ENCODE measurements at regions not wholly inside any gene's neighbourhood (a gene's known extent, or its start where the extent isn't known, plus 50 kb on each side); places are given as distances from the start of the nearest gene placed in this dataset.

- H3K9ac ChIP-seq (ENCODE audit: extremely low read depth, low read length, poor library complexity, severe bottlenecking): no peak overlapping the region
- whole genome bisulfite sequencing, 2 experiments (ENCODE audit: insufficient coverage in 1 of 2, insufficient read length in 1 of 2): 95 to 100% methylated on average over 1 to 2 of the region's 2 CpGs
- H3K9me3 ChIP-seq (ENCODE audit: control insufficient read depth, low read length): no peaks in the 10 kb centered on the region
- Mint-ChIP-seq H3K27ac (no peak overlapping the region), H3K36me3 (ENCODE audit: low read depth) (no peaks in the 10 kb centered on the region), H3K4me1 (no peaks in the 10 kb centered on the region), H3K4me3 (no peak overlapping the region), H3K27me3 (ENCODE audit: insufficient read depth) (peaks cover 10% of the 10 kb centered on the region), H3K9me3 (no peaks in the 10 kb centered on the region)
- no peaks in the 10 kb centered on the region for H3K4me1 ChIP-seq (ENCODE audit: control insufficient read depth, insufficient read depth, low read length)
- DNase-seq: no peak
- no peaks in the 10 kb centered on the region for H3K36me3 ChIP-seq (ENCODE audit: control insufficient read depth, insufficient read depth, low read length)
- no peak for TF ChIP-seq CTCF (conservative IDR thresholded peaks at IDR 0.05)
- H3K4me3 ChIP-seq (ENCODE audit: low read length): no peak overlapping the region
- no peak overlapping the region for H3K27ac ChIP-seq (ENCODE audit: low read depth, low read length)
- peaks cover 42% of the 10 kb centered on the region for H3K27me3 ChIP-seq (ENCODE audit: control insufficient read depth, insufficient read depth, low read length, poor library complexity, severe bottlenecking)
Measured at GRCh38 chr7:41378156-41378555, 324.7 kb downstream of the INHBA start.

GRCh38 chr7:41375582-41375981 is 327.3 kb downstream of the INHBA start:
- no peaks in the 10 kb centered on the region for H3K9me3 Mint-ChIP-seq
- no peak for TF ChIP-seq CTCF (conservative IDR thresholded peaks at IDR 0.05)
- Histone ChIP-seq H3K27ac (ENCODE audit: low read depth, low read length) (no peak overlapping the region), H3K27me3 (ENCODE audit: control insufficient read depth, insufficient read depth, low read length, poor library complexity, severe bottlenecking) (peaks cover 42% of the 10 kb centered on the region), H3K9ac (ENCODE audit: extremely low read depth, low read length, poor library complexity, severe bottlenecking) (no peak overlapping the region), H3K4me1 (ENCODE audit: control insufficient read depth, insufficient read depth, low read length) (no peaks in the 10 kb centered on the region), H3K4me3 (ENCODE audit: low read length) (no peak overlapping the region), H3K9me3 (ENCODE audit: control insufficient read depth, low read length) (no peaks in the 10 kb centered on the region), H3K36me3 (ENCODE audit: control insufficient read depth, insufficient read depth, low read length) (no peaks in the 10 kb centered on the region)
- H3K36me3 Mint-ChIP-seq (ENCODE audit: low read depth): no peaks in the 10 kb centered on the region
- H3K4me1 Mint-ChIP-seq: no peaks in the 10 kb centered on the region
- 89 to 100% methylated on average over 1 of the region's 1 CpG for WGBS, 2 experiments (ENCODE audit: insufficient coverage in 1 of 2, insufficient read length in 1 of 2)
- DNase-seq: no peak
- no peak overlapping the region for H3K4me3 Mint-ChIP-seq
- H3K27ac Mint-ChIP-seq: no peak overlapping the region
- H3K27me3 Mint-ChIP-seq (ENCODE audit: insufficient read depth): peaks cover 10% of the 10 kb centered on the region

GRCh38 chr7:41374150-41374848 is 328.6 kb downstream of the INHBA start:
- no peaks in the 10 kb centered on the region for H3K4me1 ChIP-seq (ENCODE audit: control insufficient read depth, insufficient read depth, low read length)
- no peak for DNase-seq
- H3K4me3 Mint-ChIP-seq: no peak overlapping the region
- H3K4me3 ChIP-seq (ENCODE audit: low read length): no peak overlapping the region
- no peaks in the 10 kb centered on the region for H3K9me3 ChIP-seq (ENCODE audit: control insufficient read depth, low read length)
- no peaks in the 10 kb centered on the region for H3K4me1 Mint-ChIP-seq
- H3K36me3 Mint-ChIP-seq (ENCODE audit: low read depth): no peaks in the 10 kb centered on the region
- TF ChIP-seq CTCF (conservative IDR thresholded peaks at IDR 0.05): no peak
- H3K9me3 Mint-ChIP-seq: no peaks in the 10 kb centered on the region
- H3K27me3 Mint-ChIP-seq (ENCODE audit: insufficient read depth): peaks cover 10% of the 10 kb centered on the region
- H3K27ac Mint-ChIP-seq: no peak overlapping the region
- 93 to 100% methylated on average over 3 to 6 of the region's 6 CpGs for WGBS, 2 experiments (ENCODE audit: insufficient coverage in 1 of 2, insufficient read length in 1 of 2)
- no peak overlapping the region for H3K27ac ChIP-seq (ENCODE audit: low read depth, low read length)
- H3K27me3 ChIP-seq (ENCODE audit: control insufficient read depth, insufficient read depth, low read length, poor library complexity, severe bottlenecking): peaks cover 42% of the 10 kb centered on the region
- no peaks in the 10 kb centered on the region for H3K36me3 ChIP-seq (ENCODE audit: control insufficient read depth, insufficient read depth, low read length)
- H3K9ac ChIP-seq (ENCODE audit: extremely low read depth, low read length, poor library complexity, severe bottlenecking): no peak overlapping the region
